GM23338 (cell line): ENCODE measurements at regions not wholly inside any gene's neighbourhood (a gene's known extent, or its start where the extent isn't known, plus 50 kb on each side); places are given as distances from the start of the nearest gene placed in this dataset.

Source experiments
- ATAC-seq: fragments of 200-7000 bp; cut with Tn5 transposase; 3 replicates; pipeline ENCODE4 v1.9.1; 2020
- DNase-seq: peaks from one replicate; pipeline ENCODE4 v3.0.0-alpha.2; 2015; ENCODE audit warnings: low spot score
- H2AFZ ChIP-seq: fragments of 200-600 bp; sonication (generic); 2 replicates; pipeline ENCODE4 v1.8.0; 2016; ENCODE audit warnings: antibody characterized with exemption, mild to moderate bottlenecking, moderate library complexity
- H3F3A ChIP-seq: fragments of 200-600 bp; sonication (generic); replicated peaks from 2 replicates; pipeline ENCODE4 v1.8.0; 2017; ENCODE audit warnings: antibody characterized with exemption, mixed run types, low read depth
- H3K27ac ChIP-seq: fragments of 200-600 bp; sonication (generic); 2 replicates; pipeline ENCODE4 v1.6.1; 2016; ENCODE audit warnings: low read depth
- H3K27me3 ChIP-seq: fragments of 200-600 bp; sonication (generic); 2 replicates; pipeline ENCODE4 v1.8.0; 2016; ENCODE audit warnings: mild to moderate bottlenecking, mixed run types, moderate library complexity; ENCODE audit not compliant: insufficient read depth
- H3K36me3 ChIP-seq: fragments of 200-600 bp; sonication (generic); 2 replicates; pipeline ENCODE4 v1.8.0; 2016; ENCODE audit warnings: mild to moderate bottlenecking; ENCODE audit not compliant: insufficient read depth
- H3K4me1 ChIP-seq: fragments of 200-600 bp; sonication (generic); 2 replicates; pipeline ENCODE4 v1.8.0; 2016; ENCODE audit warnings: mild to moderate bottlenecking, moderate library complexity; ENCODE audit not compliant: insufficient read depth
- H3K4me2 ChIP-seq: fragments of 200-600 bp; sonication (generic); 2 replicates; pipeline ENCODE4 v1.7.1; 2017; ENCODE audit warnings: mixed run types
- H3K4me3 ChIP-seq: fragments of 200-600 bp; sonication (generic); 2 replicates; pipeline ENCODE4 v1.6.1; 2016; ENCODE audit warnings: mixed run types
- H3K79me2 ChIP-seq: fragments of 200-600 bp; sonication (generic); replicated peaks from 2 replicates; pipeline ENCODE4 v1.8.0; 2017; ENCODE audit warnings: mild to moderate bottlenecking; ENCODE audit not compliant: insufficient read depth
- H3K9me2 ChIP-seq: fragments of 200-600 bp; sonication (generic); 2 replicates; pipeline ENCODE4 v1.8.0; 2017; ENCODE audit not compliant: insufficient read depth
- H4K20me1 ChIP-seq: fragments of 200-600 bp; sonication (generic); replicated peaks from 2 replicates; pipeline ENCODE4 v1.8.0; 2017; ENCODE audit warnings: mild to moderate bottlenecking; ENCODE audit not compliant: insufficient read depth
- H3K27ac Mint-ChIP-seq: 2 replicates; pipeline ENCODE4 v1.8.0; 2020; ENCODE audit warnings: inconsistent platforms, mild to moderate bottlenecking, moderate library complexity, mixed read lengths
- H3K27me3 Mint-ChIP-seq: 3 replicates; pipeline ENCODE4 v1.8.0; 2022; ENCODE audit warnings: low read depth, mild to moderate bottlenecking, moderate library complexity, mixed read lengths, inconsistent platforms; ENCODE audit not compliant: insufficient read depth, poor library complexity
- H3K36me3 Mint-ChIP-seq: 3 replicates; pipeline ENCODE4 v1.8.0; 2021; ENCODE audit warnings: low read depth, mild to moderate bottlenecking, inconsistent platforms, moderate library complexity, mixed read lengths
- H3K4me1 Mint-ChIP-seq: 3 replicates; pipeline ENCODE4 v1.8.0; 2020; ENCODE audit warnings: mild to moderate bottlenecking, inconsistent platforms, mixed read lengths
- H3K4me3 Mint-ChIP-seq: 3 replicates; pipeline ENCODE4 v1.8.0; 2021; ENCODE audit warnings: moderate library complexity, mild to moderate bottlenecking, inconsistent platforms, mixed read lengths
- H3K9me3 Mint-ChIP-seq: 3 replicates; pipeline ENCODE4 v1.8.0; 2020; ENCODE audit warnings: moderate library complexity, mild to moderate bottlenecking, inconsistent platforms, mixed read lengths
- CREB1 ChIP-seq: fragments of 250-450 bp; sonication (Bioruptor Pico); IDR thresholded peaks from 2 replicates; pipeline ENCODE4 v1.5.0; 2020; ENCODE audit warnings: low read depth, mild to moderate bottlenecking, moderate library complexity
- CTCF ChIP-seq, 2 experiments: fragments of 200-600 bp in 1 of 2; sonication (generic) in 1 of 2; conservative IDR thresholded peaks; 2 replicates each; pipeline versions ENCODE4 v1.5.1 to v1.6.1; 2016 to 2017; ENCODE audit warnings: antibody characterized with exemption in 2 of 2, low read depth in 2 of 2, mild to moderate bottlenecking in 2 of 2, moderate library complexity in 1 of 2
- ETS1 ChIP-seq: IDR thresholded peaks from 2 replicates; pipeline ENCODE4 v1.6.1; 2016; ENCODE audit warnings: antibody characterized with exemption
- EZH2 ChIP-seq: fragments of 200-600 bp; sonication (generic); IDR thresholded peaks from one replicate; pipeline ENCODE4 v1.8.0; 2017; ENCODE audit warnings: antibody characterized with exemption, mild to moderate bottlenecking, low read depth; ENCODE audit not compliant: unreplicated experiment
- EZH2phosphoT487 ChIP-seq: fragments of 200-600 bp; sonication (generic); IDR thresholded peaks from one replicate; pipeline ENCODE4 v1.8.1; 2018; ENCODE audit warnings: antibody characterized with exemption; ENCODE audit not compliant: unreplicated experiment
- JUNB ChIP-seq: IDR thresholded peaks from one replicate; pipeline ENCODE4 v1.6.1; 2016; ENCODE audit warnings: antibody characterized with exemption; ENCODE audit not compliant: unreplicated experiment
- NANOG ChIP-seq: IDR thresholded peaks from 2 replicates; pipeline ENCODE4 v1.6.1; 2016; ENCODE audit warnings: antibody characterized with exemption, borderline replicate concordance
- POLR2AphosphoS5 ChIP-seq: IDR thresholded peaks from 2 replicates; pipeline ENCODE4 v1.6.1; 2016; ENCODE audit warnings: antibody characterized with exemption, low read depth
- REST ChIP-seq: IDR thresholded peaks from one replicate; pipeline ENCODE4 v1.6.1; 2018; ENCODE audit warnings: antibody characterized with exemption; ENCODE audit not compliant: unreplicated experiment
- STAT1 ChIP-seq: IDR thresholded peaks from one replicate; pipeline ENCODE4 v1.6.1; 2016; ENCODE audit warnings: antibody characterized with exemption; ENCODE audit not compliant: unreplicated experiment
- ZNF114 ChIP-seq: fragments of 250-450 bp; sonication (Bioruptor Pico); IDR thresholded peaks from 2 replicates; pipeline ENCODE4 v1.5.0; 2020; ENCODE audit warnings: mild to moderate bottlenecking, moderate library complexity
- ZNF331 ChIP-seq: fragments of 250-450 bp; sonication (Bioruptor Pico); IDR thresholded peaks from 2 replicates; pipeline ENCODE4 v1.5.0; 2020; ENCODE audit warnings: low read depth, mild to moderate bottlenecking, moderate library complexity
- ZNF462 ChIP-seq: fragments of 250-450 bp; sonication (Bioruptor Pico); IDR thresholded peaks from 2 replicates; pipeline ENCODE4 v1.5.0; 2020; ENCODE audit warnings: mild to moderate bottlenecking, moderate library complexity

- no peaks in the 10 kb centered on the region for H4K20me1 ChIP-seq
- H3F3A ChIP-seq, result no peaks in the 10 kb centered on the region
- DNase-seq (no peak), ATAC-seq (no peak)
- no peak overlapping the region for H3K4me2 ChIP-seq
- Mint-ChIP-seq H3K4me3 (no peak overlapping the region), H3K4me1 (peaks cover 8% of the 10 kb centered on the region), H3K27ac (no peak overlapping the region; the same call in 1 of the 2 replicates), H3K27me3 (peaks cover 10% of the 10 kb centered on the region), H3K36me3 (no peaks in the 10 kb centered on the region), H3K9me3 (no peaks in the 10 kb centered on the region)
- no peaks in the 10 kb centered on the region for H3K27me3 ChIP-seq
- no peak overlapping the region for H2AFZ ChIP-seq
- H3K36me3 ChIP-seq, result no peaks in the 10 kb centered on the region
- TF ChIP-seq EZH2 (no peak), STAT1 (no peak), EZH2phosphoT487 (no peak), ZNF331 (CRISPR knock-in tag) (no peak), CREB1 (no peak), NANOG (no peak), REST (no peak), CTCF (conservative IDR thresholded peaks at IDR 0.05; ENCODE audit: low read depth in 2 of 2) (no peak), JUNB (no peak), POLR2AphosphoS5 (no peak), ETS1 (no peak), ZNF114 (CRISPR knock-in tag) (no peak), ZNF462 (no peak)
- no peak overlapping the region for H3K4me3 ChIP-seq
- 0 out of 2 replicates have a peak, but pooled peaks cover 4% of the 10 kb centered on the region for H3K4me1 ChIP-seq
- H3K27ac ChIP-seq, result no peak overlapping the region
- no peaks in the 10 kb centered on the region for H3K79me2 ChIP-seq
- peaks cover 4% of the 10 kb centered on the region; the same call in 1 of the 2 replicates for H3K9me2 ChIP-seq
Observed at GRCh38 chr10:129273860-129274259, 193.2 kb upstream of the MGMT start.
